Stimulated activated CD4-positive, alpha-beta T cell treated with anti-CD3 and anti-CD28 coated beads, Interleukin-12 subunit alpha, Interleukin-12 subunit beta, amount 100 ng/mL, for 24 hours (primary cell): ENCODE measurements at regions not wholly inside any gene's neighbourhood (a gene's known extent, or its start where the extent isn't known, plus 50 kb on each side); places are given as distances from the start of the nearest gene placed in this dataset.

Experiments used
- DNase-seq, 2 experiments: peaks; one replicate each; pipeline ENCODE4 v3.0.0-alpha.2; 2020; ENCODE audit warnings: low read depth in 2 of 2

DNA sequence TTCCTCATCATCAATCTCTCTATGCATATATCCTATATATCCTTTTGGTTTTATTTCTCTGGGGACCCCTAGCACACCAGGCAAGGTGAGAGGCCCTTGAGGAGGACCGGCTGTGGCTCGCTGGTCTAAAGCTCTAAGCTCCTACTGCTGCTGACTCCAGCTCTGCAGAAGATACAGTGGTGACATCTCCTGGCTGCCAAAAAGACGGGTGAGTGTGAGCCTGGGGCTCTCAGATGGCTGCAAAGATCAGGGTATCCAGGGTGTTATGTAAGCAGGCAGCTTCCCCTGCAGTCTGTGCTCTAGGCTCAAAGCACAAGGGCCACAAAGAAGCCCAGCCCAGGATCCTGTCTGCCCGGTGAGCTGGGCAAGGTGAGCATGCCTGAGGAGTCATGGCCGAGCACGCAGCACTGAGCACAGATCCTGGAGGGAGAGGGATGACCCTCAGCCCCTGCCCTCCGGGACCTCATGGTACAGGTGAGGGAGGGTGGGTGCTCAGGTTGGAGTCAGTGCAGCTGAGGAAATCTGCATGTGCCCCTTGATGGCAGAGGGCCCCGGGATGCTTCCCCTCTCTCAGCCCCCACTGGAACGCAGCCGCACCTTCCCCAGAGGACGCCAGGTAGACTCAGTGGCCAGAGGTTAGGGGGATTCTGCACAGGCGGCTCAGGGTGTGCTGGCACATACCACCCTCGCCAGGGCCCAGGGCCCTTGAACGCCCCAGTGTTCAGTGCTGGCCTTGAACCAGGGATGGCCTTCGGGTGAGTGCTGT is 95.4 kb upstream of the INSIG1 start:
- no peak for DNase-seq

GRCh38 chr7:155203059-155203881 is 94.4 kb upstream of the INSIG1 start:
- DNase-seq: no peak

DNA sequence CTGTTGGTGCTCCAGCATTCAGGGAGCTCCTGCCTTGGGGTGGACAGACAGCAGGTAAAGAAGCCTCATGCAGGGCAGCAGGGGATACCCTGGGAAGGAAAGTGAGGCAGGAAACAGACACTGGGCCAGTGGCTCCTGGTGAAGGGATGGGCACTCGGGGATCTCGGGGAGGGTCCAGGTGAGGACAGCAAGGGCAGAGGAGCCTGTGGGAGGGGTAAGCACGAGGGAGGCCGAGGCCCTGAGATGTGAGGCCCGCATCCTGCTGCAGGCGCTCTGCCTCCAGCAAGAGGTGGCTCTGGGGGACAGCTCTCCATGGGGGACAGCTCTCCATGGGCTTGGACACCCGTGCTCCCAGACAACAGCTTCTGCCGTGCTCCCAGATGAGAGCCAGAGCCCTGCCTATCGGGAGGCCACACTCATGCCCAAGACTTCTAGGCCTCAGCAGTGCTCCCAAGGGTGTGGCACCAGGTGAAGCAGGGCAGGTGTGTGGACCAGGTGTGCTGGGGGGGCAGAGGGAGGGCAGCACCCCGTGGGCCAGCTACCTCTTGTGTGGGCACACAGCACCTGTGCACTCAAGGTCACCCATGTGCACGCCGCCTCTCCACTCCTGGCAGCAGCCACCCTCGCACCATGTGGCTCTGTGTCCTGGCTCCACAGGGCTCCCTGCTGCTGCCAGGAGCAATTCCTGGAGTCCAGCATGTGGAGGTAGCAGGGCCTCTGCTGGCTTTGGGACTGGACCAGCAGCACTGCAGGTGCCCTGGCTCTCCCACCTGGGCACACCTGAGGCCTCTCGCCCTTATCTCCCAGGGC is 93.6 kb upstream of the INSIG1 start:
- no peak for DNase-seq

DNA sequence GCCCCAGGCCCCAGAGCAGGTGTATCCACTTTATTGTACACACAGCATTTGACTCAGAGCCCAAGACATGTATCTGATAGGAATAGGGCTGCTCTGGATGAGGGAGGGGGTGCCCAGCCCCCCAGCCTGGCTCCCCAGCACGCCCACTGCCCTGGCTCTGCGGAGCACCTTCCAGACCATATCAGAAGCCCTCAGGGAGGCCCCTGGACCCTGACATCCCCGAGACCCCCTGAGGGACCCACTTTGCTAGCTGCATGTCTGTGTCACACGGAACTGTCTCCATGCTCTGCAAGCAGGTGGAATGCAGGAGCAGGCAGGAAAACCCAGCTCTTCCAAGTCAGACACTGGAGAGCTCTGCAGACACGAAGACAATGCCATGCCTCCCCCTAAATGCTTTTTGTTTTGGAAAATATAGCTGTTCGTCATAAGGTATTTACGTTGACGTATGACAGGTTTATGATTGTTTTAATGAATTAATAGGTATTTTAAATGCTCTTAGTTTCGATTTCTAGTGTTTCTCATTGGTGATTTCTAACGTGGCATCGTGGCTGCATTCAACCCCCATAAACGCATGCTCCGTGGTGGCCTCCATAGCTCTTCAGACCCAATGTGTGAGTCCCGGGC is 92.8 kb upstream of the INSIG1 start:
- no peak for DNase-seq

- DNase-seq: peak; percentile 80 to 88
Measured at GRCh38 chr7:155205368-155206317, 92.0 kb upstream of the INSIG1 start.

DNA sequence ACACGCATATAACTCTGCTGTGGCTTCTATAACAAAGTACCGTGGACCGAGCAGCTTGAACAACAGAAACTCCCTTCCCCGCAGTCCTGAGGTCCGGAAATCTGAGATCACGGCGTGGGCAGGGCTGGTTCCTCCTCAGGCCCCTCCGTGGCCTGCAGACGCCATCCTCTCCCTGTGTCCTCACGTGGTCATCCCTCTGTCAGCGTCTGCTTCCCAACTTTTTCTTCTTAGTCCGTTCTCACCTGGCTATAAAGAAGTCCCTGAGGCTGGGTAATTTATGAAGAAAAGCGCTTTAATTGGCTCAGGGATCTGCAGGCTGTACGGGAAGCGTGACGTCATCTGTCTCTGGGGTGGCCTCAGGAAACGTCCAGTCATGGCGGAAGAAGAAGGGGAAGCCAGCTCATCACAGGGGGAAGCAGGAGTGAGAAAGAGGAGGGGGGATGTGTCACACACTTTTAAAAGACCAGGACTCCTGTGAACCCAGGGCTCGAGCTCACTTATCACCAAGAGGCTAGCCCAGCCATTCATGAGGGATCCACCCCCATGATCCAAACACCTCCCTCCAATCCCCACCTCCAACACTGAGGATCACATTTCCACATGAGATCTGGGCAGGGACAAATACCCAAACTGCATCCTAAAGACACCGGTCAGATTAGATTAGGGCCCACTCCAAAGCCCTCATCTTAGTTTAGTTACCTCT is 91.2 kb upstream of the INSIG1 start:
- DNase-seq: peak; percentile 56 to 59

GRCh38 chr7:155207326-155208002 is 90.2 kb upstream of the INSIG1 start:
- no peak for DNase-seq

- no peak for DNase-seq
Measured at GRCh38 chr7:155208681-155209477, 88.8 kb upstream of the INSIG1 start.

DNA sequence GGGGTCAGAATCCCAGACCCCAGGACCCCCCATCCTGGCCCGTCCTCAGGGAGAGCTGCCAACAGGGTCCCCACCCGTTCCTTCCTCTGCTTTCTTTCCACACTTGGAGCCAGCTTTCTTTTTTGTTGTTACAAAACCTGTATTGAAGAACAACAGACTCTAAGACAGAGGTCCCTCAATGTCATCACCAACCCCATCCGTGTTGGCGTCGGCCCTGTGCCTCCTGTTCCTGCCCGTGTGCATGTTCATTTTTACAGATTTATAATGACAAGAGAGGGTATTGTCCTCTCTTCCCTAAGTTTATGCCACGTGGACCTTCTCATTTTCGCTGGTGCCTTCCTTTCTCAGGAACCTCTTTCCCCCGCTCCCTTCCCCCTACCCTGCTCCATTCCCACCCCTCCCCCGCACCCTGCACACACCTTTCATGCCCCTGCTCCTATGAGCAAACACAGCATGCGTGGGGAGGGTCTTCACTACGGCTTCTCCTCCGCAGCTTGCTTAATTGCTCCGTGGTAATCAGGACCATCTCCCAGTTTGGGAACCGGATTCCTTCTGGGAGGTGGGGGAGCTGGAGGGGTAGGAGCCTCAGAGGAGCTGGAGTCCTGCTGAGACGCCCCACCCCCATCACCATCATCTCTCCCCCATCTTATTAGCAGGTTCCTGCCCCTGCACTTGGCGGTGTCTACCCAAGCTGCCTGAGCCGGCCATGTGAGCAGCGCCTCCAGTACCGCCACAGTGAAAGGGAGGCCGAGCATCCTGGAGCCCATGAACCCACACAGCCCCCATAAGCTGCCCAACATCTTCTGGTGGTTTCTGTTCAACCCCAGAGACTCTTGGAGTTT is 88.0 kb upstream of the INSIG1 start:
- DNase-seq: no peak

- no peak for DNase-seq
Measured at GRCh38 chr7:155210356-155210755, 87.3 kb upstream of the INSIG1 start.

GRCh38 chr7:155211173-155211572 is 86.5 kb upstream of the INSIG1 start:
- DNase-seq: no peak

DNA sequence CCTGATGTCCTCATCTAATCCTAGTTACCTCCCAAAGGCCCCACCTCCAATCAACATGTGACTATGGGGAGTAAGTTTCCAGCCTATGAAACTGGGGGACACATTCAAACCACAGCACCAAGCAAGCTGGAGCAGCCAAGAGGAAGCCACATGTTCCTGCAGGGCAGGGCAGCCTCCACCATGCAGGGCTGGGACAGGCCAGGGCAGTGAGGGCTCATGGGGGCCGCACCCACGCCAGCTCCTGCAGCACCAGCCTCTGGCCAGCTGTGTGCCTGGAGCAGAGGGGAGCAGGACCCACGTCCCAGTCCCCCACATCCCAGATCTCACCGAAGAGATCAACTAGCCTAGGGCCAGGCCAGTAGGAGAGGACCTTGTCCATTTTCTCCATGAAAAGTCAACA is 85.9 kb upstream of the INSIG1 start:
- DNase-seq: no peak

DNA sequence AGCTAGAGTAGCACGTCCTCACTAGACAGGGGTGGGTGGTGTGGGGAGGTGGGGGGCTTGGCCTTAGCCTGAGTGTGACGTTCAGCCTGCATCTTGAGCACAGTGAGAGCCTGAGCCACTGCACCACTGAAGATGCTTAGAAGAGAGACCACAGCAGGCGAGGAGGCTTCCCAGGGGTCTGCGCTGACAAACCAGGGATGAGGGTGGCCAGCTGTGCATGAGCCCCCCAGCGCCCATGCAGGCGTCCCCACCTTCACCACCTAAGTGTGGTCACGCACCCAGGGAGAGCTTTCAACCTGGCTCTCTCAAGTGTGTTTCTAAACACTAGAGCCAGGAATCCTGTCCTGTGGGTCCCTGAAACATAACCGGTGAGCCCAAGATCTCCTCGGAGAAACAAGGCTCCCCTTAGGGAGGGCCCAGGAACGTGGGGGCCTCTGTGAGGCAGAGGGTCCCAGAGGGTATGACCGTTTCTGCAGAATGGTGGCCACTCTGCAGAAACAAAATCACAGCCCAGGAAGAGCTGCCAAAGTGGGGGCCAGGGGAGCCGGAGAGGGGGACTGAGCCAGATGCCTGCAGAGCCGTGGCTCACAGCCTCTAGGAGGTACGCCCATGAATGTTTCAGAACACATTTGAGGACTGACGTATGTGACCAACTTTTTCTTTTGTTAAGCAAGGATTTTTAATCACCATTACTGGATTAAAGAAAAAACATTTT is 85.2 kb upstream of the INSIG1 start:
- DNase-seq: no peak

GRCh38 chr7:155213385-155213784 is 84.3 kb upstream of the INSIG1 start:
- no peak for DNase-seq

- no peak for DNase-seq
Measured at GRCh38 chr7:155213955-155214740, 83.5 kb upstream of the INSIG1 start.
